HCT116 (cell line): ENCODE measurements at regions not wholly inside any gene's neighbourhood (a gene's known extent, or its start where the extent isn't known, plus 50 kb on each side); places are given as distances from the start of the nearest gene placed in this dataset.

Experiments
- ATAC-seq: fragments of 200-7000 bp; cut with Tn5 transposase; 2 replicates; pipeline ENCODE4 v1.9.1; 2020; ENCODE audit warnings: mild to moderate bottlenecking, moderate library complexity
- BruUV-seq: library from RNA; stranded (reverse); fragments of 400-500 nt; replicated peaks from 2 replicates; lab custom pipeline; 2021; lab: Mats Ljungman, UMichigan
- CTCF ChIA-PET: fragments of 300-600 bp; sonication (Branson Sonifier 250); formaldehyde crosslinking; loops from one replicate; lab custom pipeline; 2021; ENCODE audit warnings: antibody characterized with exemption; lab: Charles Lee
- POLR2A ChIA-PET: fragments of 300-600, 350-600 bp; sonication (Branson Sonifier 250); formaldehyde crosslinking; loops from one replicate; lab custom pipeline; 2021; ENCODE audit warnings: antibody characterized with exemption; lab: Charles Lee
- RAD21 ChIA-PET, 2 experiments: fragments of 300-600 bp; sonication (Branson Sonifier 250); formaldehyde crosslinking; loops; one replicate each; lab custom pipeline; 2023; ENCODE audit warnings: low total read pairs in 2 of 2; ENCODE audit not compliant: uncharacterized antibody in 2 of 2, unreplicated experiment in 2 of 2, low non-redundant PET in 1 of 2; lab: Charles Lee
- DNase-seq: peaks from one replicate; pipeline ENCODE4 v3.0.0-alpha.2; 2010; ENCODE audit warnings: low read depth, low spot score
- H2AFZ ChIP-seq: fragments of 200-600 bp; shearing (Covaris generic), sonication (generic); 2 replicates; pipeline ENCODE4 v1.6.1; 2017; ENCODE audit warnings: low read depth, mixed run types, mixed read lengths, antibody characterized with exemption, low read length; ENCODE audit not compliant: poor library complexity, severe bottlenecking
- H3K27ac ChIP-seq: 2 replicates; pipeline ENCODE4 v1.5.1; 2012; ENCODE audit warnings: low read depth, low read length
- H3K27me3 ChIP-seq: fragments of 200-600 bp; sonication (generic); 2 replicates; pipeline ENCODE4 v1.6.1; 2016; ENCODE audit warnings: mixed run types, low read length, mixed read lengths; ENCODE audit not compliant: insufficient read depth
- H3K36me3 ChIP-seq, 2 experiments: fragments of 200-500 bp in 1 of 2; fragments of 200-600 bp in 1 of 2; sonication (Bioruptor generic) in 1 of 2; sonication (generic) in 1 of 2; 2 replicates each; pipeline versions ENCODE4 v1.5.1 to v1.6.1; 2014 to 2016; ENCODE audit warnings: low read length in 2 of 2, inconsistent platforms in 1 of 2, mixed read lengths in 1 of 2, mixed run types in 1 of 2; ENCODE audit not compliant: insufficient read depth in 2 of 2, control insufficient read depth in 1 of 2
- H3K4me1 ChIP-seq, 2 experiments: fragments of 200-600 bp in 1 of 2; sonication (generic) in 1 of 2; 2 replicates each; pipeline versions ENCODE4 v1.5.1 to v1.6.1; 2012 to 2017; ENCODE audit warnings: low read length in 2 of 2, inconsistent platforms in 1 of 2, mild to moderate bottlenecking in 1 of 2, mixed read lengths in 1 of 2, mixed run types in 1 of 2, moderate library complexity in 1 of 2; ENCODE audit not compliant: insufficient read depth in 2 of 2, control insufficient read depth in 1 of 2
- H3K4me2 ChIP-seq: fragments of 200-600 bp; sonication (generic); 2 replicates; pipeline ENCODE4 v1.6.1; 2017; ENCODE audit warnings: mixed run types, low read length, mixed read lengths
- H3K4me3 ChIP-seq, 2 experiments: fragments of 200-600 bp in 1 of 2; sonication (generic) in 1 of 2; replicated peaks in 1 of 2; 2 replicates each; pipeline ENCODE4 v1.5.1; 2011 to 2016; ENCODE audit warnings: low read length in 2 of 2, control low read depth in 1 of 2, low read depth in 1 of 2, mild to moderate bottlenecking in 1 of 2, mixed read lengths in 1 of 2, mixed run types in 1 of 2
- H3K79me2 ChIP-seq: fragments of 200-600 bp; sonication (generic); 2 replicates; pipeline ENCODE4 v1.6.1; 2017; ENCODE audit warnings: mild to moderate bottlenecking, mixed run types, low read length, moderate library complexity, mixed read lengths; ENCODE audit not compliant: insufficient read depth
- H3K9ac ChIP-seq: fragments of 200-600 bp; sonication (generic); 2 replicates; pipeline ENCODE4 v1.6.1; 2016; ENCODE audit warnings: low read length, mixed read lengths
- H3K9me2 ChIP-seq: fragments of 200-600 bp; sonication (generic), shearing (Covaris generic); 2 replicates; pipeline ENCODE4 v1.6.1; 2017; ENCODE audit warnings: mixed run types, mild to moderate bottlenecking, moderate library complexity; ENCODE audit not compliant: insufficient read depth
- H3K9me3 ChIP-seq, 2 experiments: fragments of 200-500 bp in 1 of 2; fragments of 200-600 bp in 1 of 2; sonication (Bioruptor generic) in 1 of 2; sonication (generic) in 1 of 2; 2 replicates each; pipeline ENCODE4 v1.6.1; 2014 to 2017; ENCODE audit warnings: low read length in 2 of 2, mixed read lengths in 2 of 2, inconsistent platforms in 1 of 2, low read depth in 1 of 2, mild to moderate bottlenecking in 1 of 2, mixed run types in 1 of 2, moderate library complexity in 1 of 2; ENCODE audit not compliant: control insufficient read depth in 1 of 2, insufficient read depth in 1 of 2
- H4K20me1 ChIP-seq: fragments of 200-600 bp; sonication (generic), shearing (Covaris generic); 2 replicates; pipeline ENCODE4 v1.6.1; 2017; ENCODE audit warnings: mixed run types, mild to moderate bottlenecking, moderate library complexity; ENCODE audit not compliant: insufficient read depth
- CBX3 ChIP-seq: IDR thresholded peaks from 2 replicates; pipeline ENCODE4 v1.6.1; 2012; ENCODE audit warnings: low read depth
- CEBPB ChIP-seq: IDR thresholded peaks from 2 replicates; pipeline ENCODE4 v1.6.1; 2012; ENCODE audit warnings: low read depth
- EGR1 ChIP-seq: IDR thresholded peaks from 2 replicates; pipeline ENCODE4 v1.6.1; 2012; ENCODE audit warnings: low read depth
- EZH2 ChIP-seq: fragments of 200-600 bp; sonication (generic); IDR thresholded peaks from 2 replicates; pipeline ENCODE4 v1.6.1; 2017; ENCODE audit warnings: antibody characterized with exemption, mixed run types
- EZH2phosphoT487 ChIP-seq: fragments of 200-600 bp; IDR thresholded peaks from 2 replicates; pipeline ENCODE4 v1.6.1; 2018; ENCODE audit warnings: antibody characterized with exemption, borderline replicate concordance
- FOSL1 ChIP-seq: IDR thresholded peaks from 2 replicates; pipeline ENCODE4 v1.6.1; 2012; ENCODE audit warnings: low read depth
- JUND ChIP-seq: IDR thresholded peaks from 2 replicates; pipeline ENCODE4 v1.6.1; 2012
- POLR2AphosphoS5 ChIP-seq: IDR thresholded peaks from 2 replicates; pipeline ENCODE4 v1.6.1; 2011; ENCODE audit warnings: mild to moderate bottlenecking, low read depth, low read length, moderate library complexity
- RAD21 ChIP-seq: IDR thresholded peaks from 2 replicates; pipeline ENCODE4 v1.6.1; 2012; ENCODE audit warnings: low read depth, mild to moderate bottlenecking
- SIN3A ChIP-seq: IDR thresholded peaks from 2 replicates; pipeline ENCODE4 v1.6.1; 2012; ENCODE audit warnings: low read depth
- SP1 ChIP-seq: IDR thresholded peaks from 2 replicates; pipeline ENCODE4 v1.6.1; 2012; ENCODE audit warnings: low read depth
- SRF ChIP-seq: IDR thresholded peaks from 2 replicates; pipeline ENCODE4 v1.6.1; 2012; ENCODE audit warnings: low read depth
- YY1 ChIP-seq: IDR thresholded peaks from 2 replicates; pipeline ENCODE4 v1.6.1; 2011; ENCODE audit warnings: low read length, low read depth, moderate library complexity, mild to moderate bottlenecking; ENCODE audit not compliant: insufficient replicate concordance; ENCODE audit errors: extremely low read depth
- intact Hi-C: fragments of 100-400 bp; cut with micrococcal nuclease; formaldehyde crosslinking; loops from 2 replicates; pipeline ENCODE4 v1.10.0; 2022
- TF ChIP-seq, protein P1 (sequence below): IDR thresholded peaks from 2 replicates; pipeline ENCODE4 v1.6.1; 2011; ENCODE audit warnings: mild to moderate bottlenecking, low read length, moderate library complexity; ENCODE audit not compliant: insufficient replicate concordance; ENCODE audit errors: extremely low read depth
- TF ChIP-seq, protein P2 (sequence below): IDR thresholded peaks from 2 replicates; pipeline ENCODE4 v1.6.1; 2012

DNA sequence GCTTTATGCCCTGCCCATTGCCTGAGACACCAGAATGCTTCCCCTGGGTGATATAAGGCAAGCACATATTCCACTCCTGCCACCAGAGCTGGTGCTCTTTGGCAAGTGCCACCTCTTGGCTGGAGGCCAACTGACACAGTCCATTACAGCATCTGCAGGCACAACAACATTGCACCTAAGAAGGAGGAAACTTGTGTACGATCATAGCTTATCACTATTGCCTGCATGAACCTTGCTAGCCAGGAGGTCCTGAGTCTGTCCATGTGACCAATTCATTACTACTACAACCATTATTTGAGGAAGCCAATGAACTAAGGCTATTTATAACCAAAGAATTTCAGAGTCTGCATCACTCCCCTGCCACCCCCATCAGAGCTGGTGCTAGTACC lies 119.8 kb upstream of the SCAF11 start (continued):
- TF ChIP-seq, protein P1, sequence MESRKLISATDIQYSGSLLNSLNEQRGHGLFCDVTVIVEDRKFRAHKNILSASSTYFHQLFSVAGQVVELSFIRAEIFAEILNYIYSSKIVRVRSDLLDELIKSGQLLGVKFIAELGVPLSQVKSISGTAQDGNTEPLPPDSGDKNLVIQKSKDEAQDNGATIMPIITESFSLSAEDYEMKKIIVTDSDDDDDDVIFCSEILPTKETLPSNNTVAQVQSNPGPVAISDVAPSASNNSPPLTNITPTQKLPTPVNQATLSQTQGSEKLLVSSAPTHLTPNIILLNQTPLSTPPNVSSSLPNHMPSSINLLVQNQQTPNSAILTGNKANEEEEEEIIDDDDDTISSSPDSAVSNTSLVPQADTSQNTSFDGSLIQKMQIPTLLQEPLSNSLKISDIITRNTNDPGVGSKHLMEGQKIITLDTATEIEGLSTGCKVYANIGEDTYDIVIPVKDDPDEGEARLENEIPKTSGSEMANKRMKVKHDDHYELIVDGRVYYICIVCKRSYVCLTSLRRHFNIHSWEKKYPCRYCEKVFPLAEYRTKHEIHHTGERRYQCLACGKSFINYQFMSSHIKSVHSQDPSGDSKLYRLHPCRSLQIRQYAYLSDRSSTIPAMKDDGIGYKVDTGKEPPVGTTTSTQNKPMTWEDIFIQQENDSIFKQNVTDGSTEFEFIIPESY = no peak
- TF ChIP-seq FOSL1 (no peak), EZH2phosphoT487 (no peak)
- TF ChIP-seq, all 23 proteins: peak for 0

DNA sequence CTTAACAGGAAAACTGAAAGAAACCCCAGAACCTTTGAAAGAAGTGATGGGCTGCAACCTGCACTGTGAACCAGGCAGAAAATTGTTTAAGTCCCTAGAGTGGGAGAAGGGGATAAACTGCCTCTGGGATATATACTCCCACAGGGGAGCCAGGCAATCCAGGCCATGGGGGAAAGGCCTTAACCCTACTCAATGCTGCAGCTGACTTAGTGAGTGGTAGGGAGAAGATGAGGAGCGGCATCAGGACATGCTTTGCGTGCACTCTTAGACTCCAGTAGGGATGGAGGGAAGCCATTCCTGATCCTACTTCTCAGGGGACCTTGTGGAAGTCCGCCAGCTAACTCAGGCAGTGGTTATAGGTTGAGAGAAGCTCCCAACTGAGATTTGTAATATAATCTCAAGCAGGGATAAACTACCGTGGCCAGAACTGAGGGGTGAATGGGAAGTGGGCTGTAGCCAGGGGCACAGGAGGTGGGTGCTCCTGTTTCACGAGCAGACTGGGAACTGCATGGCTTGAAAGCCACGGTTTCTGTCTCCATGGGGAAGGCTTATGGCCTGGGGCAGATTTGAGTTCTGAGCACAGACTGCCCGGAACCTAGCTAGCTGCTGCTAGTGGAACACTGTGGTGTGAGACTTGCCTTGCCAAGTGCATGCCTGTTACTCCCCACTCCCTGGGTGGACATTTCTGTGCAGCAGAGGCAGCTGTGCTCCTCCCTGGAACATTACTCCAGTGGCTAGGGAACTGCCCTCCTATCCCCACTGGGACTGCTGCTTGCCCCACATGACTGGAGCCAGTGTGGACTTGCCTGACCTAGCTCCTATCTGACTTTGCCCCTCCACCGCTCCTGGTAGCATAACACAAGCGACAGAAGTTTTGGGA lies 119.2 kb upstream of the SCAF11 start:
- no peaks in the 10 kb centered on the region for H3K36me3 ChIP-seq
- no peak overlapping the region for H3K4me2 ChIP-seq
- H3K9me3 ChIP-seq = peaks cover 0 to 4% of the 10 kb centered on the region in 2 experiments; a peak in 2 of 4 replicates
- intact Hi-C loops = no loop called here
- no peaks in the 10 kb centered on the region for H3K79me2 ChIP-seq
- no peak for TF ChIP-seq CBX3
- no peak for TF ChIP-seq EZH2
- TF ChIP-seq JUND = no peak
- TF ChIP-seq RAD21 = no peak
- TF ChIP-seq YY1 = no peak
- TF ChIP-seq CEBPB = no peak
- TF ChIP-seq EGR1 = no peak
- TF ChIP-seq SIN3A = no peak
- TF ChIP-seq SP1 = no peak
- TF ChIP-seq, protein P2, sequence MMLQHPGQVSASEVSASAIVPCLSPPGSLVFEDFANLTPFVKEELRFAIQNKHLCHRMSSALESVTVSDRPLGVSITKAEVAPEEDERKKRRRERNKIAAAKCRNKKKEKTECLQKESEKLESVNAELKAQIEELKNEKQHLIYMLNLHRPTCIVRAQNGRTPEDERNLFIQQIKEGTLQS = no peak
- TF ChIP-seq EZH2phosphoT487 = no peak
- no peak for TF ChIP-seq POLR2AphosphoS5
- TF ChIP-seq FOSL1 = no peak
- no peak for TF ChIP-seq SRF
- DNase-seq = no peak
- ChIA-PET CTCF (no interaction called here), POLR2A (no interaction called here), RAD21 (no interaction called here)
- H3K9ac ChIP-seq = no peak overlapping the region
- BruUV-seq = no TSS peak
- H2AFZ ChIP-seq = no peak overlapping the region
- no peaks in the 10 kb centered on the region for H3K4me1 ChIP-seq
- H3K27ac ChIP-seq = no peak overlapping the region
- ATAC-seq = no peak
- H3K27me3 ChIP-seq = no peaks in the 10 kb centered on the region
- H3K4me3 ChIP-seq = no peak overlapping the region
- H4K20me1 ChIP-seq = no peaks in the 10 kb centered on the region
- no peaks in the 10 kb centered on the region for H3K9me2 ChIP-seq
